GM23248 (cell line): ENCODE measurements at regions not wholly inside any gene's neighbourhood (a gene's known extent, or its start where the extent isn't known, plus 50 kb on each side); places are given as distances from the start of the nearest gene placed in this dataset.

Experiments
- EZH2 ChIP-seq: fragments of 200-600 bp; sonication (generic); IDR thresholded peaks from 2 replicates; pipeline ENCODE4 v1.6.1; 2018; ENCODE audit warnings: antibody characterized with exemption, mild to moderate bottlenecking; ENCODE audit not compliant: insufficient read depth, poor library complexity, severe bottlenecking
- EZH2phosphoT487 ChIP-seq: fragments of 200-600 bp; sonication (generic); IDR thresholded peaks from 2 replicates; pipeline ENCODE4 v1.6.1; 2018; ENCODE audit warnings: antibody characterized with exemption, moderate library complexity, mild to moderate bottlenecking, low read depth; ENCODE audit not compliant: insufficient read depth

GRCh38 chr3:102183623-102184022 is 251.2 kb upstream of the ZPLD1 start:
- TF ChIP-seq EZH2: no peak
- no peak for TF ChIP-seq EZH2phosphoT487
